ENCODE measurements at regions not wholly inside any gene's neighbourhood (a gene's known extent, or its start where the extent isn't known, plus 50 kb on each side); places are given as distances from the start of the nearest gene placed in this dataset.

DNA sequence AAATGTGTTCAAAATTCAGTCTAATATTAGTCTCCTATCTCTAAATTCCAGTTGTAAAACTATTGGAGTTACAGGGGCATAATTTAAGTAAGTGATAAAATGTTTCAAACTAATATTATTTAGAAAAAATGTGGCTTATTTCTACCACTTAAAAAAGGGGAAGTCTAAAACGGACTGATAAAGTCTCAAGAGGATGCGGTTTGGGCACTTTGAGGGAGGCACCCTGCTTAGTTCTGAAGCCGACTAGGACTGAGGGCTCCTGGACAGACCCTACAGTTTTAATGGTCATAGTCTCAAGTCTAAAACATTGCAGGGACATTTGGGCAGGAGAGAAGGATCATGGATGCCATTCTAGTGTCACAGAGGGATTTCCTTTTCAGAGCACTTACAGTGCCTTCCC is 566.3 kb downstream of the NR2F2 start:
- Histone ChIP-seq H3K27me3 (ENCODE audit: control insufficient read depth in 2 of 2, insufficient read depth in 2 of 2, low read length in 2 of 2) (no peaks in the 10 kb centered on the region), H3K9ac (ENCODE audit: insufficient read depth in 1 of 2, low read depth in 2 of 2, low read length in 2 of 2) (no peak overlapping the region), H3K36me3 (ENCODE audit: control insufficient read depth, insufficient read depth, low read length) (no peaks in the 10 kb centered on the region), H3K79me2 (ENCODE audit: control insufficient read depth, insufficient read depth, low read length) (no peaks in the 10 kb centered on the region), H3K9me1 (ENCODE audit: control insufficient read depth, insufficient read depth, low read length) (no peaks in the 10 kb centered on the region), H3K4me1 (replicated peaks in 1 of 2; ENCODE audit: control insufficient read depth in 2 of 2, insufficient read depth in 2 of 2, low read length in 2 of 2) (no peaks in the 10 kb centered on the region), H4K20me1 (replicated peaks; ENCODE audit: control insufficient read depth, insufficient read depth, low read length) (no peaks in the 10 kb centered on the region), H3K4me3 (no peak overlapping the region), H3K9me3 (replicated peaks; ENCODE audit: control insufficient read depth, insufficient read depth, low read depth, low read length) (no peaks in the 10 kb centered on the region), H3K27ac (ENCODE audit: extremely low read depth, low read depth, low read length) (no peak overlapping the region), H3K4me2 (ENCODE audit: insufficient read depth, low read length) (no peak overlapping the region), H2AFZ (ENCODE audit: low read depth, low read length) (no peak overlapping the region)
- POLR2A ChIA-PET = interaction anchor here (0.5 kb wide), 1 partner anchor 12 kb away, joined by 5 read pairs; no protein-coding TSS in a partner anchor
- DNase-seq (ENCODE audit: extremely low read depth in 1 of 4, low spot score in 3 of 4) (no peak), ATAC-seq (no peak), FAIRE-seq (no peak)
- 3% methylated on average over 3 of the region's 3 CpGs for WGBS (ENCODE audit: insufficient coverage, low coverage, missing lambda C conversion rate)
- no TSS peak for BruUV-seq (replicated peaks)
- no peak for TF ChIP-seq ADNP (tag; IDR thresholded peaks at IDR 0.05)
- no peak for TF ChIP-seq TRIM24 (IDR thresholded peaks at IDR 0.05)
- peak; percentile 85 for TF ChIP-seq SPI1 (IDR thresholded peaks at IDR 0.05; ENCODE audit: borderline replicate concordance, low read depth, low read length)
- no peak for TF ChIP-seq PTBP1 (IDR thresholded peaks at IDR 0.05; ENCODE audit: low read depth, low read length)
- no peak for TF ChIP-seq BACH1 (tag; IDR thresholded peaks at IDR 0.05)
- TF ChIP-seq RBM39 (optimal IDR thresholded peaks at IDR 0.05; ENCODE audit: low read depth, low read length) = no peak
- no peak for TF ChIP-seq XRCC5 (IDR thresholded peaks at IDR 0.05; ENCODE audit: low read depth, low read length)
- no peak for TF ChIP-seq SRSF9 (IDR thresholded peaks at IDR 0.05; ENCODE audit: borderline replicate concordance, low read depth, low read length)
- intact Hi-C loops (cut with micrococcal nuclease) (no loop called here), in situ Hi-C loops (cut with MboI) (no loop called here)
- CTCF ChIA-PET (ENCODE audit: low intra/inter-chr PET ratio) = no interaction called here

DNA sequence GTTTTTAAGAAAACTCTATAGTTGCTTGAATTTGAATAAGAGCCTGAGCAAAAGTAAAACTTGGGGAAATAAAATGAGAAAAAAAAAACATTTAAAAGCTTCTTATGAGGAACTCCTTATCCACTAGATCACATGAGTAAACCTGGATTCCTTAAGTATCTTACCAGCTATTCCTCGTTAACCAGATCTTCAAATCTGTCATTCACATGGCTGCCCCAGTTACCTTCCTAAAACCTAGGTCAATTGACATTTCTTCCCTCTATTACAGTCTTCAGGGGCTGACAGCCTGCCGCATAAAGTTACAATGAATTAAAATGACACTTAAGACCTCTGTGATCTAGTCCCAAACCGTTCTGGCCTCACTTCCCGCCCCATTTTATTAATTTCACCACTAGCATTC is 583.6 kb downstream of the NR2F2 start:
- no peaks in the 10 kb centered on the region for H3K27me3 ChIP-seq (ENCODE audit: control insufficient read depth in 2 of 2, insufficient read depth in 2 of 2, low read length in 2 of 2)
- no peaks in the 10 kb centered on the region for H3K4me1 ChIP-seq (replicated peaks in 1 of 2; ENCODE audit: control insufficient read depth in 2 of 2, insufficient read depth in 2 of 2, low read length in 2 of 2)
- no TSS peak for BruUV-seq (replicated peaks)
- ChIA-PET CTCF (ENCODE audit: low intra/inter-chr PET ratio) (no interaction called here), POLR2A (no interaction called here)
- no peaks in the 10 kb centered on the region for H3K79me2 ChIP-seq (ENCODE audit: control insufficient read depth, insufficient read depth, low read length)
- ATAC-seq = no peak
- H3K36me3 ChIP-seq (ENCODE audit: control insufficient read depth, insufficient read depth, low read length) = no peaks in the 10 kb centered on the region
- H3K4me3 ChIP-seq = no peak overlapping the region
- 0% methylated on average over 4 of the region's 4 CpGs for WGBS (ENCODE audit: insufficient coverage, low coverage, missing lambda C conversion rate)
- no peak overlapping the region for H3K9ac ChIP-seq (ENCODE audit: insufficient read depth in 1 of 2, low read depth in 2 of 2, low read length in 2 of 2)
- H2AFZ ChIP-seq (ENCODE audit: low read depth, low read length) = no peak overlapping the region
- intact Hi-C loops (cut with micrococcal nuclease) (no loop called here), in situ Hi-C loops (cut with MboI) (no loop called here)
- no peaks in the 10 kb centered on the region for H3K9me3 ChIP-seq (replicated peaks; ENCODE audit: control insufficient read depth, insufficient read depth, low read depth, low read length)
- H3K9me1 ChIP-seq (ENCODE audit: control insufficient read depth, insufficient read depth, low read length) = no peaks in the 10 kb centered on the region
- TF ChIP-seq KLF16 (IDR thresholded peaks at IDR 0.05) (no peak), POLR2A (conservative IDR thresholded peaks at IDR 0.05) (no peak), STAG1 (CRISPR knock-in tag; IDR thresholded peaks at IDR 0.05; ENCODE audit: borderline replicate concordance) (no peak), PTRF (tag; IDR thresholded peaks at IDR 0.05) (no peak), CBFA2T3 (IDR thresholded peaks at IDR 0.05) (no peak), KAT2B (IDR thresholded peaks at IDR 0.05; ENCODE audit: low read depth, low read length) (no peak), TAF9B (IDR thresholded peaks at IDR 0.05; ENCODE audit: partially characterized antibody) (no peak)
- TF ChIP-seq, protein P1, sequence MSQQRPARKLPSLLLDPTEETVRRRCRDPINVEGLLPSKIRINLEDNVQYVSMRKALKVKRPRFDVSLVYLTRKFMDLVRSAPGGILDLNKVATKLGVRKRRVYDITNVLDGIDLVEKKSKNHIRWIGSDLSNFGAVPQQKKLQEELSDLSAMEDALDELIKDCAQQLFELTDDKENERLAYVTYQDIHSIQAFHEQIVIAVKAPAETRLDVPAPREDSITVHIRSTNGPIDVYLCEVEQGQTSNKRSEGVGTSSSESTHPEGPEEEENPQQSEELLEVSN (IDR thresholded peaks at IDR 0.05; ENCODE audit: borderline replicate concordance in 1 of 2, extremely low read depth in 1 of 2, insufficient read depth in 1 of 2, insufficient read length in 1 of 2, low read depth in 1 of 2, low read length in 1 of 2, poor library complexity in 1 of 2, severe bottlenecking in 1 of 2) = no peak
- TF ChIP-seq, protein P2, sequence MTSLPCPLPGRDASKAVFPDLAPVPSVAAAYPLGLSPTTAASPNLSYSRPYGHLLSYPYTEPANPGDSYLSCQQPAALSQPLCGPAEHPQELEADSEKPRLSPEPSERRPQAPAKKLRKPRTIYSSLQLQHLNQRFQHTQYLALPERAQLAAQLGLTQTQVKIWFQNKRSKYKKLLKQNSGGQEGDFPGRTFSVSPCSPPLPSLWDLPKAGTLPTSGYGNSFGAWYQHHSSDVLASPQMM (CRISPR knock-in tag; IDR thresholded peaks at IDR 0.05) = no peak
- H3K27ac ChIP-seq (ENCODE audit: extremely low read depth, low read depth, low read length) = no peak overlapping the region
- no peak for FAIRE-seq
- no peak overlapping the region for H3K4me2 ChIP-seq (ENCODE audit: insufficient read depth, low read length)
- H4K20me1 ChIP-seq (replicated peaks; ENCODE audit: control insufficient read depth, insufficient read depth, low read length) = no peaks in the 10 kb centered on the region
- no peak for DNase-seq (ENCODE audit: extremely low read depth in 1 of 4, low spot score in 3 of 4)

Measured in K562 (cell line).